HepG2 (cell line): ENCODE measurements at regions not wholly inside any gene's neighbourhood (a gene's known extent, or its start where the extent isn't known, plus 50 kb on each side); places are given as distances from the start of the nearest gene placed in this dataset.

ENCODE experiments used
- ATAC-seq: fragments of 200-7000 bp; cut with Tn5 transposase; 3 replicates; pipeline ENCODE4 v1.9.1; 2020; ENCODE audit warnings: mild to moderate bottlenecking, moderate library complexity
- BruUV-seq: library from RNA; stranded (reverse); fragments of 400-500 nt; replicated peaks from 2 replicates; lab custom pipeline; 2021; lab: Mats Ljungman, UMichigan
- CTCF ChIA-PET: fragments of 300-600 bp; formaldehyde crosslinking; extraction: SDS; loops from one replicate; lab custom pipeline; 2021; ENCODE audit warnings: low total read pairs, inconsistent platforms, low intra/inter-chr PET ratio; lab: Yijun Ruan, JAX
- POLR2A ChIA-PET: fragments of 350-600 bp; sonication (Branson Sonifier 250); formaldehyde crosslinking; loops from one replicate; lab custom pipeline; 2020; ENCODE audit warnings: antibody characterized with exemption, inconsistent platforms; lab: Yijun Ruan, JAX
- DNase-seq: peaks from one replicate; pipeline ENCODE4 v3.0.0-alpha.2; 2015; ENCODE audit warnings: low spot score
- FAIRE-seq: peaks from 3 replicates; lab custom pipeline; 2011; peaks lifted over from hg19 to GRCh38; lab: Jason Lieb, UNC
- H2AFZ ChIP-seq: one replicate; pipeline ENCODE4 v1.6.1; 2011; ENCODE audit warnings: low read length, inconsistent platforms
- H3K27ac ChIP-seq: fragments of 300-600 bp; 3 replicates; pipeline ENCODE4 v1.8.0; 2011; ENCODE audit warnings: mixed run types, mild to moderate bottlenecking, mixed read lengths, low read length, inconsistent platforms; ENCODE audit not compliant: insufficient read depth; ENCODE audit errors: extremely low read length
- H3K27me3 ChIP-seq, 2 experiments: fragments of 200-600 bp in 1 of 2; 2 replicates in 1 of 2; 3 replicates in 1 of 2; pipeline versions ENCODE4 v1.6.0 to v1.8.0; 2011; ENCODE audit warnings: low read length in 2 of 2, mild to moderate bottlenecking in 2 of 2, moderate library complexity in 2 of 2, inconsistent platforms in 1 of 2; ENCODE audit not compliant: insufficient read depth in 2 of 2, control insufficient read depth in 1 of 2
- H3K36me3 ChIP-seq, 2 experiments: fragments of 200-600 bp in 1 of 2; replicated peaks in 1 of 2; 2 replicates in 1 of 2; 3 replicates in 1 of 2; pipeline versions ENCODE4 v1.5.1 to v1.8.0; 2011; ENCODE audit warnings: low read length in 2 of 2, inconsistent platforms in 1 of 2; ENCODE audit not compliant: insufficient read depth in 2 of 2, control insufficient read depth in 1 of 2
- H3K4me1 ChIP-seq: 2 replicates; pipeline ENCODE4 v1.5.1; 2012; ENCODE audit warnings: low read length, inconsistent platforms; ENCODE audit not compliant: insufficient read depth
- H3K4me2 ChIP-seq: 2 replicates; pipeline ENCODE4 v1.6.0; 2011; ENCODE audit warnings: low read depth, low read length, inconsistent platforms
- H3K4me3 ChIP-seq, 3 experiments: fragments of 200-600 bp in 1 of 3; sonication (generic), shearing (Covaris generic) in 1 of 3; replicated peaks in 1 of 3; 2 replicates each; pipeline ENCODE4 v1.5.1; 2011 to 2016; ENCODE audit warnings: low read length in 3 of 3, inconsistent platforms in 2 of 3, low read depth in 2 of 3, mild to moderate bottlenecking in 2 of 3, control low read depth in 1 of 3, mixed read lengths in 1 of 3; ENCODE audit not compliant: insufficient read depth in 1 of 3
- H3K79me2 ChIP-seq: one replicate; pipeline ENCODE4 v1.6.1; 2011; ENCODE audit warnings: low read length, inconsistent platforms; ENCODE audit not compliant: insufficient read depth
- H3K9ac ChIP-seq: 2 replicates; pipeline ENCODE4 v1.6.0; 2011; ENCODE audit warnings: mild to moderate bottlenecking, low read depth, low read length, inconsistent platforms; ENCODE audit not compliant: insufficient read depth
- H3K9me3 ChIP-seq: 2 replicates; pipeline ENCODE4 v1.5.1; 2012; ENCODE audit warnings: mild to moderate bottlenecking, low read length
- H4K20me1 ChIP-seq: 2 replicates; pipeline ENCODE4 v1.6.0; 2011; ENCODE audit warnings: inconsistent platforms, mild to moderate bottlenecking, low read length, moderate library complexity; ENCODE audit not compliant: insufficient read depth
- CBX2 ChIP-seq, 2 experiments: fragments of 200-600 bp in 1 of 2; sonication (generic); formaldehyde crosslinking in 1 of 2; IDR thresholded peaks; 2 replicates each; pipeline versions ENCODE4 v1.7.0 to v1.8.1; 2018 to 2022; ENCODE audit warnings: low read depth in 2 of 2, low read length in 1 of 2, mild to moderate bottlenecking in 1 of 2, missing genetic modification reagents in 1 of 2
- CHD2 ChIP-seq: IDR thresholded peaks from 2 replicates; pipeline ENCODE4 v1.6.1; 2011; ENCODE audit warnings: low read depth, low read length, improper control_type of control experiment
- E2F1 ChIP-seq: sonication (generic); formaldehyde crosslinking; IDR thresholded peaks from 2 replicates; pipeline ENCODE4 v1.5.0; 2020; ENCODE audit warnings: missing genetic modification reagents
- REST ChIP-seq, 2 experiments: IDR thresholded peaks; 2 replicates each; pipeline ENCODE4 v1.6.1; 2011 to 2012; ENCODE audit warnings: low read length in 2 of 2, borderline replicate concordance in 1 of 2, low read depth in 1 of 2, mild to moderate bottlenecking in 1 of 2, moderate library complexity in 1 of 2
- SKI ChIP-seq: fragments of 450-650 bp; IDR thresholded peaks from one replicate; pipeline ENCODE4 v1.6.1; 2018; ENCODE audit warnings: mild to moderate bottlenecking; ENCODE audit not compliant: partially characterized antibody
- ZNF549 ChIP-seq: sonication (generic); formaldehyde crosslinking; IDR thresholded peaks from 2 replicates; pipeline ENCODE4 v1.5.0; 2020; ENCODE audit warnings: missing genetic modification reagents
- ZNF589 ChIP-seq: sonication (generic); formaldehyde crosslinking; conservative IDR thresholded peaks from 2 replicates; pipeline ENCODE4 v1.8.0; 2022; ENCODE audit warnings: mild to moderate bottlenecking, moderate library complexity, missing genetic modification reagents
- ZNF777 ChIP-seq: sonication (generic); formaldehyde crosslinking; IDR thresholded peaks from 2 replicates; pipeline ENCODE4 v1.4.0; 2020; ENCODE audit warnings: missing genetic modification reagents
- ZNF879 ChIP-seq: sonication (generic); formaldehyde crosslinking; IDR thresholded peaks from 2 replicates; pipeline ENCODE4 v1.8.1; 2023; ENCODE audit warnings: missing genetic modification reagents
- WGBS: methylation state at CpG from one replicate; pipeline ENCODE4 v1.1.6; 2017; ENCODE audit warnings: low lambda C conversion rate; 5-methylcytosine and 5-hydroxymethylcytosine counted together
- in situ Hi-C: cut with HindIII; loops from 2 replicates; pipeline ENCODE4 v1.10.0; 2017; ENCODE audit warnings: low pct_unique_long_range_greater_than_20kb; ENCODE audit not compliant: extremely low pct_ligation_motif_present
- intact Hi-C: fragments of 100-400 bp; cut with micrococcal nuclease; formaldehyde crosslinking; loops from one replicate; pipeline ENCODE4 v1.10.0; 2022; ENCODE audit not compliant: unreplicated experiment
- TF ChIP-seq, protein P1 (sequence below): IDR thresholded peaks from 2 replicates; pipeline ENCODE4 v1.4.0; 2020; ENCODE audit warnings: mild to moderate bottlenecking, missing genetic modification reagents
- TF ChIP-seq, protein P2 (sequence below): sonication (generic); formaldehyde crosslinking; IDR thresholded peaks from 2 replicates; pipeline ENCODE4 v1.8.0; 2022; ENCODE audit warnings: missing genetic modification reagents, mild to moderate bottlenecking, moderate library complexity, borderline replicate concordance

DNA sequence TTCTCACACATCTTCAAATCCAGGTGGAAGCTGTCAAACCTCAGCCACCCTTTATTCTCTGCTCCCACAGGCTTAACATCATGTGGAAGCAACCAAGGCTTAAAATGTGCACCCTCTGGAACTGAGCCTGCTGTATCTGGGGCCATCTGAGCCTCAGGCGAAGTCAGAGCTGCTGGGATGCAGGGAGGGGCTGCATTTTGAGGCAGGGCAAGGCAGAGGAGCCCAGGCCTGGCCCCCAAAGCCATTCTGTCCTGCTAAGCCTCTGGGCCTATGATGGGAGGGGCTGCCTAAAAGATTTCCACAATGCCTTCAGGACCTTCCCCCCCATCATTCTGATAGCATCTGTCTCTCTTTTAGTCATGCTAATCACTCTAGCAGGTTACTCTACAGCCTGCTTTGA lies 51.7 kb upstream of the COBL start:
- H3K9ac ChIP-seq, result no peak overlapping the region
- H3K4me1 ChIP-seq, result peaks cover 16% of the 10 kb centered on the region; the same call in 1 of the 2 replicates
- H2AFZ ChIP-seq, result no peak overlapping the region
- intact Hi-C loops, result loop anchor here (5.0 kb wide), 1 partner anchor 51 kb away; the partner anchor contains the start of gene COBL
- H3K36me3 ChIP-seq, result no peaks in the 10 kb centered on the region
- H3K4me3 ChIP-seq, result no peak overlapping the region
- BruUV-seq, result no TSS peak
- no CpG with 5 or more reads among the region's 1 CpG for whole genome bisulfite sequencing
- POLR2A ChIA-PET, result interaction anchor here (2.0 kb wide), 1 partner anchor 205 kb away, joined by 7 read pairs; no protein-coding TSS in a partner anchor
- no peaks in the 10 kb centered on the region for H3K79me2 ChIP-seq
- H3K4me2 ChIP-seq, result no peak overlapping the region
- ATAC-seq, result no peak
- H4K20me1 ChIP-seq, result no peaks in the 10 kb centered on the region
- CTCF ChIA-PET, result interaction anchor here (1.7 to 3.9 kb wide), 2 partner anchors 181 to 206 kb away, joined by 4 to 38 read pairs; no protein-coding TSS in a partner anchor
- H3K9me3 ChIP-seq, result no peaks in the 10 kb centered on the region
- 0 out of 5 replicates have a peak, but pooled peaks cover 0 to 1% of the 10 kb centered on the region in 2 experiments for H3K27me3 ChIP-seq
- no peak overlapping the region for H3K27ac ChIP-seq
- in situ Hi-C loops, result loop anchor here (5.0 to 10.0 kb wide), 3 partner anchors 114 to 206 kb away; no protein-coding TSS in a partner anchor
- TF ChIP-seq SKI (no peak), ZNF549 (CRISPR knock-in tag) (no peak), ZNF879 (CRISPR knock-in tag) (no peak), CBX2 (IDR thresholded peaks at IDR 0.05; ENCODE audit: low read depth, low read length) (no peak), CBX2 (CRISPR knock-in tag; IDR thresholded peaks at IDR 0.05; ENCODE audit: low read depth) (no peak), REST (IDR thresholded peaks at IDR 0.05; ENCODE audit: borderline replicate concordance in 1 of 2, low read depth in 1 of 2, low read length in 2 of 2) (no peak), ZNF777 (CRISPR knock-in tag) (no peak), CHD2 (no peak), E2F1 (CRISPR knock-in tag) (no peak), ZNF589 (no peak)
- TF ChIP-seq, protein P1, sequence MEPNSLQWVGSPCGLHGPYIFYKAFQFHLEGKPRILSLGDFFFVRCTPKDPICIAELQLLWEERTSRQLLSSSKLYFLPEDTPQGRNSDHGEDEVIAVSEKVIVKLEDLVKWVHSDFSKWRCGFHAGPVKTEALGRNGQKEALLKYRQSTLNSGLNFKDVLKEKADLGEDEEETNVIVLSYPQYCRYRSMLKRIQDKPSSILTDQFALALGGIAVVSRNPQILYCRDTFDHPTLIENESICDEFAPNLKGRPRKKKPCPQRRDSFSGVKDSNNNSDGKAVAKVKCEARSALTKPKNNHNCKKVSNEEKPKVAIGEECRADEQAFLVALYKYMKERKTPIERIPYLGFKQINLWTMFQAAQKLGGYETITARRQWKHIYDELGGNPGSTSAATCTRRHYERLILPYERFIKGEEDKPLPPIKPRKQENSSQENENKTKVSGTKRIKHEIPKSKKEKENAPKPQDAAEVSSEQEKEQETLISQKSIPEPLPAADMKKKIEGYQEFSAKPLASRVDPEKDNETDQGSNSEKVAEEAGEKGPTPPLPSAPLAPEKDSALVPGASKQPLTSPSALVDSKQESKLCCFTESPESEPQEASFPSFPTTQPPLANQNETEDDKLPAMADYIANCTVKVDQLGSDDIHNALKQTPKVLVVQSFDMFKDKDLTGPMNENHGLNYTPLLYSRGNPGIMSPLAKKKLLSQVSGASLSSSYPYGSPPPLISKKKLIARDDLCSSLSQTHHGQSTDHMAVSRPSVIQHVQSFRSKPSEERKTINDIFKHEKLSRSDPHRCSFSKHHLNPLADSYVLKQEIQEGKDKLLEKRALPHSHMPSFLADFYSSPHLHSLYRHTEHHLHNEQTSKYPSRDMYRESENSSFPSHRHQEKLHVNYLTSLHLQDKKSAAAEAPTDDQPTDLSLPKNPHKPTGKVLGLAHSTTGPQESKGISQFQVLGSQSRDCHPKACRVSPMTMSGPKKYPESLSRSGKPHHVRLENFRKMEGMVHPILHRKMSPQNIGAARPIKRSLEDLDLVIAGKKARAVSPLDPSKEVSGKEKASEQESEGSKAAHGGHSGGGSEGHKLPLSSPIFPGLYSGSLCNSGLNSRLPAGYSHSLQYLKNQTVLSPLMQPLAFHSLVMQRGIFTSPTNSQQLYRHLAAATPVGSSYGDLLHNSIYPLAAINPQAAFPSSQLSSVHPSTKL (CRISPR knock-in tag), result no peak
- TF ChIP-seq, protein P2, sequence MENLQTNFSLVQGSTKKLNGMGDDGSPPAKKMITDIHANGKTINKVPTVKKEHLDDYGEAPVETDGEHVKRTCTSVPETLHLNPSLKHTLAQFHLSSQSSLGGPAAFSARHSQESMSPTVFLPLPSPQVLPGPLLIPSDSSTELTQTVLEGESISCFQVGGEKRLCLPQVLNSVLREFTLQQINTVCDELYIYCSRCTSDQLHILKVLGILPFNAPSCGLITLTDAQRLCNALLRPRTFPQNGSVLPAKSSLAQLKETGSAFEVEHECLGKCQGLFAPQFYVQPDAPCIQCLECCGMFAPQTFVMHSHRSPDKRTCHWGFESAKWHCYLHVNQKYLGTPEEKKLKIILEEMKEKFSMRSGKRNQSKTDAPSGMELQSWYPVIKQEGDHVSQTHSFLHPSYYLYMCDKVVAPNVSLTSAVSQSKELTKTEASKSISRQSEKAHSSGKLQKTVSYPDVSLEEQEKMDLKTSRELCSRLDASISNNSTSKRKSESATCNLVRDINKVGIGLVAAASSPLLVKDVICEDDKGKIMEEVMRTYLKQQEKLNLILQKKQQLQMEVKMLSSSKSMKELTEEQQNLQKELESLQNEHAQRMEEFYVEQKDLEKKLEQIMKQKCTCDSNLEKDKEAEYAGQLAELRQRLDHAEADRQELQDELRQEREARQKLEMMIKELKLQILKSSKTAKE, result no peak
- no peak for DNase-seq
- no peak for FAIRE-seq
